GM12873 (cell line): ENCODE measurements at regions not wholly inside any gene's neighbourhood (a gene's known extent, or its start where the extent isn't known, plus 50 kb on each side); places are given as distances from the start of the nearest gene placed in this dataset.

Experiments
- TF ChIP-seq, protein P1 (sequence below): IDR thresholded peaks from 2 replicates; pipeline ENCODE4 v1.5.1; 2012; ENCODE audit warnings: low read depth, mild to moderate bottlenecking, moderate library complexity, low read length, control low read depth; ENCODE audit not compliant: insufficient read depth; ENCODE audit errors: missing control alignments

DNA sequence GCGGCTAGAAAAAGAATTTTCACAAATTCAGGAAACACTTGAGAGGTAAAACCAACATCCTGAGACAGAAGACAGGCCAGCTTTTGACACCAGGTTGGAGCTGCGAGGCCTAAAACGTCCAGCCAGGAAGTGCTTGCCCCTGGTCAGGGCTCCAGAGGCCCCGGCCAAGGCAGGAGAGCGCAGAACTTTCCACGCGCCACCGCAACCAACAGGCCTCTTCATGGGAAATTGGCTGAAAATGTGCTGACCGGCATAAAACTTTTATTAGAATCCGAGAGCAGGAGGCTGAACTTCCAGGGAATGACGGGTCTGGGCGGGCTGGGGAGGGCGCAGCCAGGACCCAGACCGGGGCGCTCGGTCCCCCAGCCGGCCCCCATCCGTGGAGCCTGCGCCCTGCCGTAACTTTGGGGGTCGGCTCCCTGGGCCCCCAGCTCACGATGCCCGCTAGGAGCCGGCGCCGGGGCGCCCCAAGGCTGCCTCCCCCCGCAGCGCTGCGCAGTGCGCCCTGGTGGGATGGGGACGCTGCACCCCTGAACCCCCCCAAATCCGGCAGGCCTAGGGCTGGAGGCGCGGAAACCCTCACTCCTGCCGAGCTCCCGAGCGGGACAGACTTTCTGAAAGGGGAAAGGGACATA lies 414.0 kb upstream of the MKI67 start:
- TF ChIP-seq, protein P1, sequence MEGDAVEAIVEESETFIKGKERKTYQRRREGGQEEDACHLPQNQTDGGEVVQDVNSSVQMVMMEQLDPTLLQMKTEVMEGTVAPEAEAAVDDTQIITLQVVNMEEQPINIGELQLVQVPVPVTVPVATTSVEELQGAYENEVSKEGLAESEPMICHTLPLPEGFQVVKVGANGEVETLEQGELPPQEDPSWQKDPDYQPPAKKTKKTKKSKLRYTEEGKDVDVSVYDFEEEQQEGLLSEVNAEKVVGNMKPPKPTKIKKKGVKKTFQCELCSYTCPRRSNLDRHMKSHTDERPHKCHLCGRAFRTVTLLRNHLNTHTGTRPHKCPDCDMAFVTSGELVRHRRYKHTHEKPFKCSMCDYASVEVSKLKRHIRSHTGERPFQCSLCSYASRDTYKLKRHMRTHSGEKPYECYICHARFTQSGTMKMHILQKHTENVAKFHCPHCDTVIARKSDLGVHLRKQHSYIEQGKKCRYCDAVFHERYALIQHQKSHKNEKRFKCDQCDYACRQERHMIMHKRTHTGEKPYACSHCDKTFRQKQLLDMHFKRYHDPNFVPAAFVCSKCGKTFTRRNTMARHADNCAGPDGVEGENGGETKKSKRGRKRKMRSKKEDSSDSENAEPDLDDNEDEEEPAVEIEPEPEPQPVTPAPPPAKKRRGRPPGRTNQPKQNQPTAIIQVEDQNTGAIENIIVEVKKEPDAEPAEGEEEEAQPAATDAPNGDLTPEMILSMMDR = no peak

DNA sequence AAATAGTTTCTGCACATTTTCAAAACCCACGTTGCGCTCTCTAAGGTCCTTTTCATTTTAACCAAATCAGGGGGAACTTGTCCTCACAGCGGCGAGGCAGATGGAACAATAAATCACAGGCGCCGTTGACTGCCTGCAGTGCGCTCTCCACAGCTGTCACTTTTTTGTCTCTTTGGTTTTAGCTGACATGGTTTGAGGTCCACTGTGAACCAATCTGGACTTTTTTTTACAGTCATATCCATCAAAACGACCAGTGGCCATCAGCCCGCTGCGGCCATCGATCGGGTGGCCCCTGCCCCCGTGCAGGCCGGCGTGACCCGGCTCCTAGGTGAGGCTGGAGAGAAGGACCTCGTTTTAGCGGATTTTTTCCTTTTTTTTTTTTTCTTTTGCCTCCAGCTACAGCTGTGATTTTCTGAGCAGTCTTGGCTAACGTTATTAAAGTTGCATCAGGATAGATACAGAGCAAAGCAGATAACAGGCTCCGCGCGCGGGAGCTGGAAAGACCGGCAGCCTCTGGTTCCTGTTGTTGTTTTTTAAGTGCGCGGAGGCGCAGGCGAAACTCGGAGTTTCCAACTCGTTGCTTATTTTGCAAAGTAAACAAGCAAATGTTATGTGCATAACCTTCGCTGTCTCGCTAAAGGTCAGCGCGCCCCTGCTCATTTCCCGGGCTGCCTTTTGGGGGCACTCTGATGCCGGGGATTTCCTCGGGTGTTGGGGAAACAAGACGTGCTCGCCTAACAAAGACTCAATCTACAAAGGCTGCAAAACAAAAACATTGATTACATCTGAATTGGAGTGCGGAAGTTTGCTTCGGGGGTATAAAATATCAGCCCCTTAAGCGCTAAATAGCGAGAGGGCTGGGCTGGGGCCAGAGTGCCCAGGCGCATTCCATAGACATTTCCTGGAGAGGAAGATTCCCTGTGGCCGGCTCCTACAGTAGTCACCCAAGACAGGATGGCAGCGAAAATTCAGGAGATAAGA lies 414.8 kb upstream of the MKI67 start:
- TF ChIP-seq, protein P1 = no peak

DNA sequence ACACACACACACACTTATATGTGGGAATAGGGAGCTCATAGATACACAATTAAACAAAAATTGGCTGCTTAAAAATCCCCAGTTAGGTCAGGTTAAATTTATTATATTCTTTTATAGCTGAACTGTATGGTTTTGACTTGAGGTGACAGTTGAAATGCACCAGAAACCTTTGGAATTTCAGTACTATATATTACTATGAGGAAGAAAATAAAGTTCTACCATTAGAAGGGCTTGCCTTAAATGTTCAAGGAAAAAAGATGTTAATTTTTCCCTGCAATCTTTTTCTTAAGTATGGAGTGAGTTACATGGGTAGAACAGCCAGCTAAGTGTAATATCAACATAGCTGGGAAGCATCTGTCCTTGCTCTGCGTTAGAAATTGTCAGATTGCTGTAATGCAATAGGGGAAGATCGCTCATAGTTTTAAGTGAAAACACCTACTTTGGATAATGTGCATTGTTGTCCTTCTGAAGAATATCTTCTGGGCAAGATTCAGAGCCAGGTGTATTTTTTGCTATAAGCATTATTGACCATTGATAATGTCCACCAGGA lies 415.8 kb upstream of the MKI67 start:
- TF ChIP-seq, protein P1 = no peak

DNA sequence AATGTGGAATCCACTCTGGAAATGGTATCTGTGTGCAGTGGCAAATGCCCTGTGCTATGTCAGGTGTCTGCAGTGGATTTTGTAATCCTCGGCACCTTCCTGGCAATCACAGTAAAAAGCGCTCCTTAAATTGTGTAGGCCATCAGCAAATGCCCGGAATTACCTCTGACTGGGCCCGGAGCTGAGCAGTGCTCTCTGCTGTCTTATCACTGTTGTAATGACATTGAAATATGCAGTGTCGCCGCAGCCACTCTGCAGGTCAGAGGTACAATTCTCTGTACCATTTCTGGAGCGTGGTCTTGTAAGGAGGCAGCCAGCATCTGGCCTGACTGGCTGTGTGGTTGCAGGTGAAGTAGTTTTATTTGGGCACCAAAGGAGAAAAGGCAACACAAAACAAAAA lies 416.4 kb upstream of the MKI67 start:
- TF ChIP-seq, protein P1 = no peak

DNA sequence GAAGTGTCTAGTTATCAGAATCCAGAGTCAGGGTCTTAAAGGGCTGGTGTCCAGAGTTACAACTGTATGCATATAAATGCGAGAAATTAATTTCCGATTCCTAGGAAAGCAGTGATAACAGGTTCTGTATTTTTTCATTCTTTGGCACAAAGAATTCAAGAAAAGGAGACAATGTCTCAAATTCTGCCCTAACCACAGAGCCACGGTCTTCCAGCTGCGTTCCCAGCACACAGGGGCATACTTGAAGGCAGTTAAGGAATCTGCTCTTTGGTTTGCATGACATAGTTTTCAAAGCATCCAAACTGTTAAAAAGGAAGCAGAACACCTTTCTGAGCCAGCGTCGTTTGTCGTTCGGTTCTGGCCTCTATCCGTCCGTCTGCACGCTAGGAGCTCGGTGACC lies 416.9 kb upstream of the MKI67 start:
- TF ChIP-seq, protein P1 = no peak

DNA sequence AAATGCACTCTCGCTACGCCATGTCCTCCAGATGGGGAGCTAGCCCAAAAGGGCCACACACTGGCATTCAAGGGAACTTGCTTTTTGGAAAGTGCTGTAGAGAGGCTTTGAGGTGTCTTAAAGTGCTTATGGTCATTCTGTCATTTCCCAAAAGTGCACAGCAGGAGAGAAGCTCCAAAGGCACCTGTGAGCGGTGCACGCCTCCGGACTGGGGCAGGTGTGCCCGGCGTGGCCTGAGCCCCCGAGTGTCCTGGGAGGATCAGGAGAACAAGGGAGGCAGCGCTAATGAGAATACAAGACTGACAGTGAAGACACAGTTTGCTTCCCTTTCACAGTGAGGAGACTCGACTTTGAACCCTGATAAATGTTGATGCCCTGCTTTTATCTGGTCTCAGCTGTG lies 419.0 kb upstream of the MKI67 start:
- TF ChIP-seq, protein P1 = no peak

DNA sequence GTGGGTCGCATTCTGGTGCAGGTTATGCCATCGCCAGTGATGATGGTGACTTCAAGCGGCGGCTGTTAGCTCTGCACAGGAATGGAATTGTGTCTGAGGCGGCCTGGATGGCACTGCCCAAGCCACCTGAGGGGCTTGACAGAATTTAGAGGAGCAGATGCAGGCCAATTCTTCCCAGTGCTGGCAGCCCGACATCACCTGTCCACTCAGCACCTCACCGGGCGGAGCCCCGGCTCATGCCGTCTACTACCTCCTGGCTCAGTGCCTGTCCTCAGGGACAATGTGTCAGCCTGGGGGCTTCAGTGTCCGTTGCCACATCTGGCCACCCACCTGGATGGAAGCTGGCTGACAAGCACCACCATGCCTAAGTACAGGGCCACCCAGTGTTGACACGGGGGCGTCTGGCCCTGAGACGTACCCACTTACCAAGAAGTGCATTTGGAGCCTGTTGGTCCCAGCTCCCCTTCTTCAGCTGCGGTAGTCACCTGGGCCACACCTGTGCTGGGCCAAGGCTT lies 420.5 kb upstream of the MKI67 start:
- TF ChIP-seq, protein P1 = no peak
